Liver (tissue), 3 donors: ENCODE measurements at regions not wholly inside any gene's neighbourhood (a gene's known extent, or its start where the extent isn't known, plus 50 kb on each side); places are given as distances from the start of the nearest gene placed in this dataset.

Source experiments
- SP1 ChIP-seq: IDR thresholded peaks from 2 replicates; pipeline ENCODE4 v1.6.1; 2018; ENCODE audit warnings: antibody characterized with exemption, mild to moderate bottlenecking
- TF ChIP-seq, protein P1 (sequence below): fragments of 150-350 bp; IDR thresholded peaks from 2 replicates; pipeline ENCODE4 v1.5.1; 2017; ENCODE audit warnings: improper control_type of control experiment, low read depth, low read length; ENCODE audit not compliant: missing input control
- donor health status: healthy.
- donor health status: healthy.

- TF ChIP-seq, protein P1, sequence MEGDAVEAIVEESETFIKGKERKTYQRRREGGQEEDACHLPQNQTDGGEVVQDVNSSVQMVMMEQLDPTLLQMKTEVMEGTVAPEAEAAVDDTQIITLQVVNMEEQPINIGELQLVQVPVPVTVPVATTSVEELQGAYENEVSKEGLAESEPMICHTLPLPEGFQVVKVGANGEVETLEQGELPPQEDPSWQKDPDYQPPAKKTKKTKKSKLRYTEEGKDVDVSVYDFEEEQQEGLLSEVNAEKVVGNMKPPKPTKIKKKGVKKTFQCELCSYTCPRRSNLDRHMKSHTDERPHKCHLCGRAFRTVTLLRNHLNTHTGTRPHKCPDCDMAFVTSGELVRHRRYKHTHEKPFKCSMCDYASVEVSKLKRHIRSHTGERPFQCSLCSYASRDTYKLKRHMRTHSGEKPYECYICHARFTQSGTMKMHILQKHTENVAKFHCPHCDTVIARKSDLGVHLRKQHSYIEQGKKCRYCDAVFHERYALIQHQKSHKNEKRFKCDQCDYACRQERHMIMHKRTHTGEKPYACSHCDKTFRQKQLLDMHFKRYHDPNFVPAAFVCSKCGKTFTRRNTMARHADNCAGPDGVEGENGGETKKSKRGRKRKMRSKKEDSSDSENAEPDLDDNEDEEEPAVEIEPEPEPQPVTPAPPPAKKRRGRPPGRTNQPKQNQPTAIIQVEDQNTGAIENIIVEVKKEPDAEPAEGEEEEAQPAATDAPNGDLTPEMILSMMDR: no peak
- TF ChIP-seq SP1: no peak
Observed at GRCh38 chr11:23283666-23284065, 423.4 kb upstream of the CCDC179 start.
